Peyer's patch (tissue), 4 donors: ENCODE measurements at regions not wholly inside any gene's neighbourhood (a gene's known extent, or its start where the extent isn't known, plus 50 kb on each side); places are given as distances from the start of the nearest gene placed in this dataset.

Experiments used
- CTCF ChIP-seq, 6 experiments: fragments of 450-650 bp in 4 of 6; fragments of 200-600 bp in 2 of 6; sonication (generic) in 1 of 6; IDR thresholded peaks; one replicate each; pipeline ENCODE4 v1.5.1; 2017 to 2019; ENCODE audit warnings: antibody characterized with exemption in 6 of 6, mild to moderate bottlenecking in 3 of 6, moderate library complexity in 1 of 6
- POLR2A ChIP-seq, 2 donors: fragments of 450-650 bp; IDR thresholded peaks; one replicate each; pipeline ENCODE4 v1.5.1; 2017; ENCODE audit warnings: antibody characterized with exemption in 2 of 2, mild to moderate bottlenecking in 2 of 2, moderate library complexity in 2 of 2

GRCh38 chr17:74055508-74056160, 147.8 kb upstream of the RPL38 start:
- no peak for TF ChIP-seq CTCF (IDR thresholded peaks at IDR 0.05)
- no peak for TF ChIP-seq POLR2A (IDR thresholded peaks at IDR 0.05)
